GM23338 (cell line): ENCODE measurements at regions not wholly inside any gene's neighbourhood (a gene's known extent, or its start where the extent isn't known, plus 50 kb on each side); places are given as distances from the start of the nearest gene placed in this dataset.
A peak's percentile ranks its signal among the peaks of the same experiment; 100 is the strongest.

Experiments used
- ATAC-seq: fragments of 200-7000 bp; cut with Tn5 transposase; 3 replicates; pipeline ENCODE4 v1.9.1; 2020
- DNase-seq: peaks from one replicate; pipeline ENCODE4 v3.0.0-alpha.2; 2015; ENCODE audit warnings: low spot score
- H2AFZ ChIP-seq: fragments of 200-600 bp; sonication (generic); 2 replicates; pipeline ENCODE4 v1.8.0; 2016; ENCODE audit warnings: antibody characterized with exemption, mild to moderate bottlenecking, moderate library complexity
- H3F3A ChIP-seq: fragments of 200-600 bp; sonication (generic); replicated peaks from 2 replicates; pipeline ENCODE4 v1.8.0; 2017; ENCODE audit warnings: antibody characterized with exemption, mixed run types, low read depth
- H3K27ac ChIP-seq: fragments of 200-600 bp; sonication (generic); 2 replicates; pipeline ENCODE4 v1.6.1; 2016; ENCODE audit warnings: low read depth
- H3K27me3 ChIP-seq: fragments of 200-600 bp; sonication (generic); 2 replicates; pipeline ENCODE4 v1.8.0; 2016; ENCODE audit warnings: mild to moderate bottlenecking, mixed run types, moderate library complexity; ENCODE audit not compliant: insufficient read depth
- H3K36me3 ChIP-seq: fragments of 200-600 bp; sonication (generic); 2 replicates; pipeline ENCODE4 v1.8.0; 2016; ENCODE audit warnings: mild to moderate bottlenecking; ENCODE audit not compliant: insufficient read depth
- H3K4me1 ChIP-seq: fragments of 200-600 bp; sonication (generic); 2 replicates; pipeline ENCODE4 v1.8.0; 2016; ENCODE audit warnings: mild to moderate bottlenecking, moderate library complexity; ENCODE audit not compliant: insufficient read depth
- H3K4me2 ChIP-seq: fragments of 200-600 bp; sonication (generic); 2 replicates; pipeline ENCODE4 v1.7.1; 2017; ENCODE audit warnings: mixed run types
- H3K4me3 ChIP-seq: fragments of 200-600 bp; sonication (generic); 2 replicates; pipeline ENCODE4 v1.6.1; 2016; ENCODE audit warnings: mixed run types
- H3K79me2 ChIP-seq: fragments of 200-600 bp; sonication (generic); replicated peaks from 2 replicates; pipeline ENCODE4 v1.8.0; 2017; ENCODE audit warnings: mild to moderate bottlenecking; ENCODE audit not compliant: insufficient read depth
- H3K9me2 ChIP-seq: fragments of 200-600 bp; sonication (generic); 2 replicates; pipeline ENCODE4 v1.8.0; 2017; ENCODE audit not compliant: insufficient read depth
- H4K20me1 ChIP-seq: fragments of 200-600 bp; sonication (generic); replicated peaks from 2 replicates; pipeline ENCODE4 v1.8.0; 2017; ENCODE audit warnings: mild to moderate bottlenecking; ENCODE audit not compliant: insufficient read depth
- H3K27ac Mint-ChIP-seq: 2 replicates; pipeline ENCODE4 v1.8.0; 2020; ENCODE audit warnings: inconsistent platforms, mild to moderate bottlenecking, moderate library complexity, mixed read lengths
- H3K27me3 Mint-ChIP-seq: 3 replicates; pipeline ENCODE4 v1.8.0; 2022; ENCODE audit warnings: low read depth, mild to moderate bottlenecking, moderate library complexity, mixed read lengths, inconsistent platforms; ENCODE audit not compliant: insufficient read depth, poor library complexity
- H3K36me3 Mint-ChIP-seq: 3 replicates; pipeline ENCODE4 v1.8.0; 2021; ENCODE audit warnings: low read depth, mild to moderate bottlenecking, inconsistent platforms, moderate library complexity, mixed read lengths
- H3K4me1 Mint-ChIP-seq: 3 replicates; pipeline ENCODE4 v1.8.0; 2020; ENCODE audit warnings: mild to moderate bottlenecking, inconsistent platforms, mixed read lengths
- H3K4me3 Mint-ChIP-seq: 3 replicates; pipeline ENCODE4 v1.8.0; 2021; ENCODE audit warnings: moderate library complexity, mild to moderate bottlenecking, inconsistent platforms, mixed read lengths
- H3K9me3 Mint-ChIP-seq: 3 replicates; pipeline ENCODE4 v1.8.0; 2020; ENCODE audit warnings: moderate library complexity, mild to moderate bottlenecking, inconsistent platforms, mixed read lengths
- CREB1 ChIP-seq: fragments of 250-450 bp; sonication (Bioruptor Pico); IDR thresholded peaks from 2 replicates; pipeline ENCODE4 v1.5.0; 2020; ENCODE audit warnings: low read depth, mild to moderate bottlenecking, moderate library complexity
- CTCF ChIP-seq, 2 experiments: fragments of 200-600 bp in 1 of 2; sonication (generic) in 1 of 2; conservative IDR thresholded peaks; 2 replicates each; pipeline versions ENCODE4 v1.5.1 to v1.6.1; 2016 to 2017; ENCODE audit warnings: antibody characterized with exemption in 2 of 2, low read depth in 2 of 2, mild to moderate bottlenecking in 2 of 2, moderate library complexity in 1 of 2
- ETS1 ChIP-seq: IDR thresholded peaks from 2 replicates; pipeline ENCODE4 v1.6.1; 2016; ENCODE audit warnings: antibody characterized with exemption
- EZH2 ChIP-seq: fragments of 200-600 bp; sonication (generic); IDR thresholded peaks from one replicate; pipeline ENCODE4 v1.8.0; 2017; ENCODE audit warnings: antibody characterized with exemption, mild to moderate bottlenecking, low read depth; ENCODE audit not compliant: unreplicated experiment
- EZH2phosphoT487 ChIP-seq: fragments of 200-600 bp; sonication (generic); IDR thresholded peaks from one replicate; pipeline ENCODE4 v1.8.1; 2018; ENCODE audit warnings: antibody characterized with exemption; ENCODE audit not compliant: unreplicated experiment
- JUNB ChIP-seq: IDR thresholded peaks from one replicate; pipeline ENCODE4 v1.6.1; 2016; ENCODE audit warnings: antibody characterized with exemption; ENCODE audit not compliant: unreplicated experiment
- NANOG ChIP-seq: IDR thresholded peaks from 2 replicates; pipeline ENCODE4 v1.6.1; 2016; ENCODE audit warnings: antibody characterized with exemption, borderline replicate concordance
- POLR2AphosphoS5 ChIP-seq: IDR thresholded peaks from 2 replicates; pipeline ENCODE4 v1.6.1; 2016; ENCODE audit warnings: antibody characterized with exemption, low read depth
- REST ChIP-seq: IDR thresholded peaks from one replicate; pipeline ENCODE4 v1.6.1; 2018; ENCODE audit warnings: antibody characterized with exemption; ENCODE audit not compliant: unreplicated experiment
- STAT1 ChIP-seq: IDR thresholded peaks from one replicate; pipeline ENCODE4 v1.6.1; 2016; ENCODE audit warnings: antibody characterized with exemption; ENCODE audit not compliant: unreplicated experiment
- ZNF114 ChIP-seq: fragments of 250-450 bp; sonication (Bioruptor Pico); IDR thresholded peaks from 2 replicates; pipeline ENCODE4 v1.5.0; 2020; ENCODE audit warnings: mild to moderate bottlenecking, moderate library complexity
- ZNF331 ChIP-seq: fragments of 250-450 bp; sonication (Bioruptor Pico); IDR thresholded peaks from 2 replicates; pipeline ENCODE4 v1.5.0; 2020; ENCODE audit warnings: low read depth, mild to moderate bottlenecking, moderate library complexity
- ZNF462 ChIP-seq: fragments of 250-450 bp; sonication (Bioruptor Pico); IDR thresholded peaks from 2 replicates; pipeline ENCODE4 v1.5.0; 2020; ENCODE audit warnings: mild to moderate bottlenecking, moderate library complexity

- Histone ChIP-seq H3K4me3 (no peak overlapping the region), H3K9me2 (no peaks in the 10 kb centered on the region), H3K36me3 (no peaks in the 10 kb centered on the region), H3K27ac (no peak overlapping the region), H3K27me3 (no peaks in the 10 kb centered on the region), H2AFZ (no peak overlapping the region; the same call in 1 of the 2 replicates), H3K79me2 (no peaks in the 10 kb centered on the region), H3K4me1 (0 out of 2 replicates have a peak, but pooled peaks cover 8% of the 10 kb centered on the region), H4K20me1 (no peaks in the 10 kb centered on the region), H3F3A (no peaks in the 10 kb centered on the region), H3K4me2 (no peak overlapping the region)
- TF ChIP-seq REST (no peak), JUNB (no peak), ZNF114 (CRISPR knock-in tag) (no peak), ZNF462 (CRISPR knock-in tag) (no peak), EZH2phosphoT487 (no peak), CTCF (conservative IDR thresholded peaks at IDR 0.05; ENCODE audit: low read depth in 2 of 2) (no peak), EZH2 (no peak), POLR2AphosphoS5 (no peak), ETS1 (no peak), STAT1 (no peak), NANOG (no peak), ZNF331 (CRISPR knock-in tag) (no peak), CREB1 (CRISPR knock-in tag) (no peak)
- Mint-ChIP-seq H3K27me3 (no peaks in the 10 kb centered on the region), H3K9me3 (no peaks in the 10 kb centered on the region; the same call in 2 of the 3 replicates), H3K4me1 (peaks cover 4% of the 10 kb centered on the region; the same call in 2 of the 3 replicates), H3K36me3 (no peaks in the 10 kb centered on the region), H3K27ac (no peak overlapping the region), H3K4me3 (no peak overlapping the region)
- ATAC-seq (no peak), DNase-seq (peak; percentile 12)
Observed at GRCh38 chr11:91305402-91305801, 919.2 kb upstream of the FAT3 start.
